HepG2 (cell line): ENCODE measurements at regions not wholly inside any gene's neighbourhood (a gene's known extent, or its start where the extent isn't known, plus 50 kb on each side); places are given as distances from the start of the nearest gene placed in this dataset.

Experiments used
- ZNF136 ChIP-seq: sonication (generic); formaldehyde crosslinking; IDR thresholded peaks from 2 replicates; pipeline ENCODE4 v1.8.1; 2022; ENCODE audit warnings: low read depth, mild to moderate bottlenecking, moderate library complexity, missing genetic modification reagents
- ZNF367 ChIP-seq: sonication (generic); formaldehyde crosslinking; IDR thresholded peaks from 2 replicates; pipeline ENCODE4 v1.4.0; 2020; ENCODE audit warnings: missing genetic modification reagents, borderline replicate concordance
- TF ChIP-seq, protein P1 (sequence below): sonication (generic); formaldehyde crosslinking; IDR thresholded peaks from 2 replicates; pipeline ENCODE4 v1.8.0; 2022; ENCODE audit warnings: mild to moderate bottlenecking, missing genetic modification reagents; ENCODE audit not compliant: insufficient replicate concordance
- TF ChIP-seq, protein P2 (sequence below): IDR thresholded peaks from 2 replicates; pipeline ENCODE4 v1.6.1; 2016; ENCODE audit warnings: control low read depth

DNA sequence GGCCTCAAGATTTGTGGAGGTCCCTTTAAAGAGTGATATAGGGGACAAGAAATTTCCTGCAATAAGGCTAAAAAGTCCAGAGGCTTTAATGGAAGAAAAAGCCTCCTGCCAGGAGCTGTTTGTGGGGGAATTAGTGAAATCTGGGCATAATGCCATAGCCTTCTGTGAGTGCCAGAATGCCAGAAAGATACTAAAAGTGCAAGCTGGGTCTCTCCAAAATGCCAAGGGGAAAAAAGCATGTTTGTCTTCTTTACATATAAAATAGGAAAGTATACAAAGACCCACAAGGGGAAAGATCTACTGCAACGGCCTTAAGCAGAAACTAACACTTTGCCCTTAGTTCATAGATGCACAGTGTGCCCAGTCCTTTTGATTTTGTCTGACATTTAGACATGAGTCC is 647.7 kb upstream of the ZNF804A start:
- TF ChIP-seq, protein P1, sequence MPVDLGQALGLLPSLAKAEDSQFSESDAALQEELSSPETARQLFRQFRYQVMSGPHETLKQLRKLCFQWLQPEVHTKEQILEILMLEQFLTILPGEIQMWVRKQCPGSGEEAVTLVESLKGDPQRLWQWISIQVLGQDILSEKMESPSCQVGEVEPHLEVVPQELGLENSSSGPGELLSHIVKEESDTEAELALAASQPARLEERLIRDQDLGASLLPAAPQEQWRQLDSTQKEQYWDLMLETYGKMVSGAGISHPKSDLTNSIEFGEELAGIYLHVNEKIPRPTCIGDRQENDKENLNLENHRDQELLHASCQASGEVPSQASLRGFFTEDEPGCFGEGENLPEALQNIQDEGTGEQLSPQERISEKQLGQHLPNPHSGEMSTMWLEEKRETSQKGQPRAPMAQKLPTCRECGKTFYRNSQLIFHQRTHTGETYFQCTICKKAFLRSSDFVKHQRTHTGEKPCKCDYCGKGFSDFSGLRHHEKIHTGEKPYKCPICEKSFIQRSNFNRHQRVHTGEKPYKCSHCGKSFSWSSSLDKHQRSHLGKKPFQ (CRISPR knock-in tag), result no peak
- TF ChIP-seq ZNF136 (CRISPR knock-in tag) (no peak), ZNF367 (CRISPR knock-in tag) (no peak)
- TF ChIP-seq, protein P2, sequence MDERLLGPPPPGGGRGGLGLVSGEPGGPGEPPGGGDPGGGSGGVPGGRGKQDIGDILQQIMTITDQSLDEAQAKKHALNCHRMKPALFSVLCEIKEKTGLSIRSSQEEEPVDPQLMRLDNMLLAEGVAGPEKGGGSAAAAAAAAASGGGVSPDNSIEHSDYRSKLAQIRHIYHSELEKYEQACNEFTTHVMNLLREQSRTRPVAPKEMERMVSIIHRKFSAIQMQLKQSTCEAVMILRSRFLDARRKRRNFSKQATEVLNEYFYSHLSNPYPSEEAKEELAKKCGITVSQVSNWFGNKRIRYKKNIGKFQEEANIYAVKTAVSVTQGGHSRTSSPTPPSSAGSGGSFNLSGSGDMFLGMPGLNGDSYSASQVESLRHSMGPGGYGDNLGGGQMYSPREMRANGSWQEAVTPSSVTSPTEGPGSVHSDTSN (CRISPR knock-in tag), result no peak
